ENCODE measurements at regions not wholly inside any gene's neighbourhood (a gene's known extent, or its start where the extent isn't known, plus 50 kb on each side); places are given as distances from the start of the nearest gene placed in this dataset.

DNA sequence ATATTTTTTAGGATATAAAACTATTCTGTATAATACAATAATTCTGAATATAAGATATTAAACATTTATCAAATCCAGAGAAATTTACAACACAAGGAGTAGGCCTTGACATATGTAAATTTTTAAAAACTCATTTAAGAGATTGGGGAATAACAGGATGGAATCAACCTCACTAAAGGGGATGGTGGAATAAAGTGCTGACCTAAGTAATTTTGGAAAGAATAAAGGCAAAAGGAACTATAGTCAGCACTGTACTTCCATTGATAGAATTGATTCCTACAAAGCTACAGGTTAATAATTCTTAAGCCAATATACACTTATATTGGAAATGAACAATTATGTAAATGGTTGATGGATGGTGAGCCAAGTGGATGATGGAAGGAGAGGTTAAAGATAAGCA lies 549.3 kb downstream of the TBL1XR1 start:
- H3K27me3 ChIP-seq (replicated peaks in 2 of 5; ENCODE audit: control insufficient read depth in 4 of 5, insufficient read depth in 5 of 5, low read length in 4 of 5): no peaks in the 10 kb centered on the region

DNA sequence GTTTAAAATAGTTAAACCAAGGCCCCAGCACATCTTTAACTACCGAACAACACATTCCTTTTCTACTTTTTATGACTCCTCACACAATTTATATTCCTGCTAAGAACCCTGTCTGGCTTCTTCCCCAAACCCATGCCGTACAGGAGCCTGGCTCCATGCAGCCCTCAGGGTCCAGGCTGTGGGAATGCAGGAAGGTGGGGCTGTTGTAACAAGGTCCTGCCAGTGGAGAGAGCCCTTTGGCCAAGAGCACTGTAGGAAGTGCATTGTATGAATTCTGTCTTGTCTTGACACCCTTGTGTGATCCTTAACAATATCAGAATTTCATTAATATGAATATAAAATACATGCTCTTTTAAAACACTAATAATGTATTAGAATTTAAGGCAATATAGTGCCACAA lies 563.8 kb downstream of the TBL1XR1 start:
- no peaks in the 10 kb centered on the region for H3K4me1 ChIP-seq (ENCODE audit: control extremely low read depth in 1 of 4, control insufficient read depth in 4 of 4, insufficient read depth in 4 of 4, low read length in 3 of 4)
- H3K4me3 ChIP-seq (ENCODE audit: control insufficient read depth in 1 of 7, extremely low read depth in 1 of 7, insufficient read depth in 4 of 7, low read depth in 2 of 7, low read length in 6 of 7): no peak overlapping the region
- ChIA-PET POLR2A (no interaction called here), CTCF (no interaction called here)
- no peaks in the 10 kb centered on the region for H3K27me3 ChIP-seq (replicated peaks in 2 of 5; ENCODE audit: control insufficient read depth in 4 of 5, insufficient read depth in 5 of 5, low read length in 4 of 5)
- 75% methylated on average over 1 of the region's 2 CpGs for WGBS (ENCODE audit: insufficient coverage)
- H3K27ac ChIP-seq (ENCODE audit: insufficient read depth in 1 of 2, low read depth in 1 of 2, low read length in 2 of 2, poor library complexity in 1 of 2, severe bottlenecking in 2 of 2): no peak overlapping the region
- no peaks in the 10 kb centered on the region for H3K9me3 ChIP-seq (ENCODE audit: control extremely low read depth in 1 of 5, control insufficient read depth in 4 of 5, insufficient read depth in 2 of 5, low read depth in 1 of 5, low read length in 4 of 5)
- DNase-seq: no peak
- H3K36me3 ChIP-seq (ENCODE audit: control insufficient read depth in 4 of 4, insufficient read depth in 4 of 4, low read length in 3 of 4): no peaks in the 10 kb centered on the region

More for the DNA sequence above, 549.3 kb downstream of the TBL1XR1 start:
- H3K36me3 ChIP-seq (ENCODE audit: control insufficient read depth in 4 of 4, insufficient read depth in 4 of 4, low read length in 3 of 4): no peaks in the 10 kb centered on the region
- ChIA-PET CTCF (interaction anchor here (1.2 kb wide), 1 partner anchor 16 kb away, joined by 3 read pairs; no protein-coding TSS in a partner anchor), POLR2A (no interaction called here)
- no peak overlapping the region for H3K27ac ChIP-seq (ENCODE audit: insufficient read depth in 1 of 2, low read depth in 1 of 2, low read length in 2 of 2, poor library complexity in 1 of 2, severe bottlenecking in 2 of 2)
- H3K4me3 ChIP-seq (ENCODE audit: control insufficient read depth in 1 of 7, extremely low read depth in 1 of 7, insufficient read depth in 4 of 7, low read depth in 2 of 7, low read length in 6 of 7): no peak overlapping the region
- DNase-seq: no peak
- no peaks in the 10 kb centered on the region for H3K9me3 ChIP-seq (ENCODE audit: control extremely low read depth in 1 of 5, control insufficient read depth in 4 of 5, insufficient read depth in 2 of 5, low read depth in 1 of 5, low read length in 4 of 5)
- no peaks in the 10 kb centered on the region for H3K4me1 ChIP-seq (ENCODE audit: control extremely low read depth in 1 of 4, control insufficient read depth in 4 of 4, insufficient read depth in 4 of 4, low read length in 3 of 4)

DNA sequence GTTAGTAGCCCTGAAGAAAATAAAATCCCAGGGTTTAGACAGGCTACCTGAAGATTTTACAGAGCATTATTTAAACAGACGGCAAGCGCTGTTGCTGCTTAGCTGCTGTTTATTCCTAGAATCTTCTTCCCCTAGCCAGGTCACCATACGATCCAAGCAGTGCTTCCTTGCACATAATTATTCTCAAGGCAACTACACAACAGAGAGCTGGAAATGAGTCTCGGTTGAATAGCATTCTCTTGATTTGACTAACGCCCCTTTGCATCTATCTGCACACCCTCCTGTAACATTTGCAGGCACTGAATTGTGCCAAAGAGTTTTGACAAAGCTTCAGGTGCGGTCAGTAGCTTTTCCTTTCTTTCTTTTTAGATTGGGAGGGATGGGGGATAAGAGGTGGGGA lies 564.4 kb downstream of the TBL1XR1 start:
- POLR2A ChIA-PET: no interaction called here

DNA sequence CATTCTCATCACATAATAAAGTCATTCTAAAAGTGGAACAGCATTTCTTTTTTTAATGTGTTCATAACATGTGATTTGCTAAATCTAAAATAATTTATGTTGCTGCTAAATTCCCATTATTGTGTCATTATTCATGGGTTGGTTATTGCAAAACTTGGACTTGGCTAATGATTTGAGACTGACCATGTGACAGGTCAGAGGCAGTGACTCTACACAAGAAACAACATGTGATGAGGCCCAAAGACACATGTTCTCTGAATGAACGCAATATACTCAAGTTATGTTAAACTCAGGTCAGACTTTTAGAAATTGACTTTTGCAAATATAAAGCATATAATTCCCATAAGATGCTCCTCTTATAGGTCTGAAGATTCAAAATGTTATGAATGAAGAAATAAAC lies 566.1 kb downstream of the TBL1XR1 start:
- H3K27me3 ChIP-seq (replicated peaks in 2 of 5; ENCODE audit: control insufficient read depth in 4 of 5, insufficient read depth in 5 of 5, low read length in 4 of 5): no peaks in the 10 kb centered on the region
- H3K27ac ChIP-seq (ENCODE audit: insufficient read depth in 1 of 2, low read depth in 1 of 2, low read length in 2 of 2, poor library complexity in 1 of 2, severe bottlenecking in 2 of 2): no peak overlapping the region
- ChIA-PET POLR2A (no interaction called here), CTCF (no interaction called here)
- no peaks in the 10 kb centered on the region for H3K36me3 ChIP-seq (ENCODE audit: control insufficient read depth in 4 of 4, insufficient read depth in 4 of 4, low read length in 3 of 4)
- no peaks in the 10 kb centered on the region for H3K4me1 ChIP-seq (ENCODE audit: control extremely low read depth in 1 of 4, control insufficient read depth in 4 of 4, insufficient read depth in 4 of 4, low read length in 3 of 4)
- H3K9me3 ChIP-seq (ENCODE audit: control extremely low read depth in 1 of 5, control insufficient read depth in 4 of 5, insufficient read depth in 2 of 5, low read depth in 1 of 5, low read length in 4 of 5): no peaks in the 10 kb centered on the region
- no peak overlapping the region for H3K4me3 ChIP-seq (ENCODE audit: control insufficient read depth in 1 of 7, extremely low read depth in 1 of 7, insufficient read depth in 4 of 7, low read depth in 2 of 7, low read length in 6 of 7)
- whole genome bisulfite sequencing (ENCODE audit: insufficient coverage): no CpG with 5 or more reads among the region's 1 CpG
- DNase-seq: no peak

More for the DNA sequence above, 564.4 kb downstream of the TBL1XR1 start:
- no peak overlapping the region for H3K4me3 ChIP-seq (ENCODE audit: control insufficient read depth in 1 of 7, extremely low read depth in 1 of 7, insufficient read depth in 4 of 7, low read depth in 2 of 7, low read length in 6 of 7)
- H3K27ac ChIP-seq (ENCODE audit: insufficient read depth in 1 of 2, low read depth in 1 of 2, low read length in 2 of 2, poor library complexity in 1 of 2, severe bottlenecking in 2 of 2): no peak overlapping the region
- no peaks in the 10 kb centered on the region for H3K36me3 ChIP-seq (ENCODE audit: control insufficient read depth in 4 of 4, insufficient read depth in 4 of 4, low read length in 3 of 4)
- no peak for DNase-seq
- CTCF ChIA-PET: no interaction called here
- WGBS (ENCODE audit: insufficient coverage): 97% methylated on average over 5 of the region's 6 CpGs
- no peaks in the 10 kb centered on the region for H3K27me3 ChIP-seq (replicated peaks in 2 of 5; ENCODE audit: control insufficient read depth in 4 of 5, insufficient read depth in 5 of 5, low read length in 4 of 5)
- no peaks in the 10 kb centered on the region for H3K9me3 ChIP-seq (ENCODE audit: control extremely low read depth in 1 of 5, control insufficient read depth in 4 of 5, insufficient read depth in 2 of 5, low read depth in 1 of 5, low read length in 4 of 5)
- H3K4me1 ChIP-seq (ENCODE audit: control extremely low read depth in 1 of 4, control insufficient read depth in 4 of 4, insufficient read depth in 4 of 4, low read length in 3 of 4): no peaks in the 10 kb centered on the region

DNA sequence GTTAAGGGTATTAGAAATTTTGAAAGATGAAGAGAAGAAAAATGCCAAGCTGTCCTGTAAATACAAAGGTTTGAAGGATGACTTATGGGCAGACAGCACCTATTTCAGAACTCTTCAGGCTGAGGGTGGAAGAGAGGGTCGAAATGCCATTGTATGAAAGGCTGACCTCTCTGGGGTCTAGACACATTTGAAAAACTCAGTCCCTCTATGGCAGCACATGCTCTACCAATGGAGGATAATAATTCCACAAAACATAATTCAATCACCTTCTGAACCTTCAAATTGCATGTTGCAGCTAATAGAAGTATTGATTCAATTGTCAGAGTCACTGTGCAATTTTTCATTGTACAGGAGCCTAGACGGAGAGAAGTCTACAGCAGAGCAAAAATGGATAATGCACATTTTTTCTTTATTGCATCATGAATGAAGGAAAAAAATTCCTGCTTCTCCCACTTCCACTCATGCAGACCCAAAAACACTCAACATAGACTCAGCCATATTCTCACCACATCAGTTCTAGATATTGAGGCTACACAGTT lies 569.1 kb downstream of the TBL1XR1 start:
- WGBS (ENCODE audit: insufficient coverage): 100% methylated on average over 1 of the region's 2 CpGs
- no peak overlapping the region for H3K4me3 ChIP-seq (ENCODE audit: control insufficient read depth in 1 of 7, extremely low read depth in 1 of 7, insufficient read depth in 4 of 7, low read depth in 2 of 7, low read length in 6 of 7)
- DNase-seq: no peak
- ChIA-PET POLR2A (no interaction called here), CTCF (no interaction called here)
- no peaks in the 10 kb centered on the region for H3K4me1 ChIP-seq (ENCODE audit: control extremely low read depth in 1 of 4, control insufficient read depth in 4 of 4, insufficient read depth in 4 of 4, low read length in 3 of 4)
- no peaks in the 10 kb centered on the region for H3K36me3 ChIP-seq (ENCODE audit: control insufficient read depth in 4 of 4, insufficient read depth in 4 of 4, low read length in 3 of 4)
- no peaks in the 10 kb centered on the region for H3K27me3 ChIP-seq (replicated peaks in 2 of 5; ENCODE audit: control insufficient read depth in 4 of 5, insufficient read depth in 5 of 5, low read length in 4 of 5)
- H3K27ac ChIP-seq (ENCODE audit: insufficient read depth in 1 of 2, low read depth in 1 of 2, low read length in 2 of 2, poor library complexity in 1 of 2, severe bottlenecking in 2 of 2): no peak overlapping the region
- no peaks in the 10 kb centered on the region for H3K9me3 ChIP-seq (ENCODE audit: control extremely low read depth in 1 of 5, control insufficient read depth in 4 of 5, insufficient read depth in 2 of 5, low read depth in 1 of 5, low read length in 4 of 5)

DNA sequence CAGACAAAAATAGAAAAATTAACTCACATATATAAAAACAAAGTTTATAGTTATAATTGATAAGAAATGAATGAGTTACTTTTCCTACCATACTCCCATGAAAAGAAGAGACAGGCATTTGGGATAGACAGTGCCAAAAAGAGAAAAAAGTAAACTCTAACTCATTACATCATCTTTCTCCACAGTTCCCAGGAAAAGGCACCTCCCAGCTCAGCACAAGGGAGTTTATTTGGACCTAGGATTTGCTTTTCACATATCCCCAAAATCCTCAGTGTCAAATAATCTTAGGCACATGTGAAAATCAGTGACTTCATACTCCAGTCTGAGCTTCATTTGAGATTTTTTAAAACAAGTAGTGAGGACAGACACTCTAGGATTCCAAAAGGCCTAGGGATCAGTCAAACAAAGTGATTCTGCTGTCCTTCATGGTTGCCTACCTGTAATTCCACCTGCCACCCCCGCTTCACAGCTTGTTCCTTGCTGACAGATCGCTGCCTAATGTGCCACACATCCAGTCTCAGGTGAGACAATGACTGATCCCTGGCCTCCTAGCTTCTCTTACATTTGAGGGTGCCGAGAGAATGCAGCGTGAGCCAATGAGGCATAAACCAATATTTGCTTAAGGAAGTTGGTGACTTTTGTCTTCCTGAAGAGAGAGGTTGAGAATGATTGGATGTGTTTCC lies 573.7 kb downstream of the TBL1XR1 start:
- H3K9me3 ChIP-seq (ENCODE audit: control extremely low read depth in 1 of 5, control insufficient read depth in 4 of 5, insufficient read depth in 2 of 5, low read depth in 1 of 5, low read length in 4 of 5): peaks cover 0 to 1% (median 0%) of the 10 kb centered on the region in 5 experiments
- ChIA-PET CTCF (no interaction called here), POLR2A (no interaction called here)
- no peaks in the 10 kb centered on the region for H3K4me1 ChIP-seq (ENCODE audit: control extremely low read depth in 1 of 4, control insufficient read depth in 4 of 4, insufficient read depth in 4 of 4, low read length in 3 of 4)
- no peaks in the 10 kb centered on the region for H3K27me3 ChIP-seq (replicated peaks in 2 of 5; ENCODE audit: control insufficient read depth in 4 of 5, insufficient read depth in 5 of 5, low read length in 4 of 5)
- no peak overlapping the region for H3K4me3 ChIP-seq (ENCODE audit: control insufficient read depth in 1 of 7, extremely low read depth in 1 of 7, insufficient read depth in 4 of 7, low read depth in 2 of 7, low read length in 6 of 7)
- WGBS (ENCODE audit: insufficient coverage): 100% methylated on average over 2 of the region's 4 CpGs
- no peak for DNase-seq
- no peak overlapping the region for H3K27ac ChIP-seq (ENCODE audit: insufficient read depth in 1 of 2, low read depth in 1 of 2, low read length in 2 of 2, poor library complexity in 1 of 2, severe bottlenecking in 2 of 2)
- H3K36me3 ChIP-seq (ENCODE audit: control insufficient read depth in 4 of 4, insufficient read depth in 4 of 4, low read length in 3 of 4): no peaks in the 10 kb centered on the region

DNA sequence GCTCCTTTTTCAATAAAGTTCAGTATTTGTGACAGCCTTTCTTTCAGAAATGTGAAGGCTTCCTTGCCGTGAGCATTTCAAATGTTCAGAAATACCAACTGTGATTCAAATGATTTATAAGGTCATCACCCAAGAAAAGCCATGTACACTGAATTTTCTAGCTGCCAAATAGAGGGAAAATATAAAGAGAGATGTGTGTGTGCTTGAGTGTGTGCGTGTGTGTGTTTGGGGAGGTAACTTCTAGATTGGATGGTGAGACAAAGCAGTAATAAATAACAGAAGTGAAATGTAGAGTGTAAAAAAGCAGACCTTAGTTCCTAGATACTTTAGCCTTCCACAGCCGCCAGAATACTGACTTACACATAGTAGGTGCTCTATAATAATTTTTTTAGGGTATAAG lies 577.4 kb downstream of the TBL1XR1 start:
- Histone ChIP-seq H3K9me3 (ENCODE audit: control extremely low read depth in 1 of 5, control insufficient read depth in 4 of 5, insufficient read depth in 2 of 5, low read depth in 1 of 5, low read length in 4 of 5) (peaks cover 0 to 1% (median 0%) of the 10 kb centered on the region in 5 experiments), H3K4me3 (ENCODE audit: control insufficient read depth in 1 of 7, extremely low read depth in 1 of 7, insufficient read depth in 4 of 7, low read depth in 2 of 7, low read length in 6 of 7) (no peak overlapping the region), H3K36me3 (ENCODE audit: control insufficient read depth in 4 of 4, insufficient read depth in 4 of 4, low read length in 3 of 4) (no peaks in the 10 kb centered on the region), H3K4me1 (ENCODE audit: control extremely low read depth in 1 of 4, control insufficient read depth in 4 of 4, insufficient read depth in 4 of 4, low read length in 3 of 4) (no peaks in the 10 kb centered on the region), H3K27ac (ENCODE audit: insufficient read depth in 1 of 2, low read depth in 1 of 2, low read length in 2 of 2, poor library complexity in 1 of 2, severe bottlenecking in 2 of 2) (no peak overlapping the region), H3K27me3 (replicated peaks in 2 of 5; ENCODE audit: control insufficient read depth in 4 of 5, insufficient read depth in 5 of 5, low read length in 4 of 5) (no peaks in the 10 kb centered on the region)
- DNase-seq: no peak
- ChIA-PET CTCF (no interaction called here), POLR2A (no interaction called here)
- WGBS (ENCODE audit: insufficient coverage): no CpG with 5 or more reads among the region's 3 CpGs
